HepG2 (cell line): ENCODE measurements at regions not wholly inside any gene's neighbourhood (a gene's known extent, or its start where the extent isn't known, plus 50 kb on each side); places are given as distances from the start of the nearest gene placed in this dataset.

Experiments
- ATAC-seq: fragments of 200-7000 bp; cut with Tn5 transposase; 3 replicates; pipeline ENCODE4 v1.9.1; 2020; ENCODE audit warnings: mild to moderate bottlenecking, moderate library complexity
- BruUV-seq: library from RNA; stranded (reverse); fragments of 400-500 nt; replicated peaks from 2 replicates; lab custom pipeline; 2021; lab: Mats Ljungman, UMichigan
- CTCF ChIA-PET: fragments of 300-600 bp; formaldehyde crosslinking; extraction: SDS; loops from one replicate; lab custom pipeline; 2021; ENCODE audit warnings: low total read pairs, inconsistent platforms, low intra/inter-chr PET ratio; lab: Yijun Ruan, JAX
- POLR2A ChIA-PET: fragments of 350-600 bp; sonication (Branson Sonifier 250); formaldehyde crosslinking; loops from one replicate; lab custom pipeline; 2020; ENCODE audit warnings: antibody characterized with exemption, inconsistent platforms; lab: Yijun Ruan, JAX
- DNase-seq: peaks from one replicate; pipeline ENCODE4 v3.0.0-alpha.2; 2015; ENCODE audit warnings: low spot score
- FAIRE-seq: peaks from 3 replicates; lab custom pipeline; 2011; peaks lifted over from hg19 to GRCh38; lab: Jason Lieb, UNC
- H2AFZ ChIP-seq: one replicate; pipeline ENCODE4 v1.6.1; 2011; ENCODE audit warnings: low read length, inconsistent platforms
- H3K27ac ChIP-seq: fragments of 300-600 bp; 3 replicates; pipeline ENCODE4 v1.8.0; 2011; ENCODE audit warnings: mixed run types, mild to moderate bottlenecking, mixed read lengths, low read length, inconsistent platforms; ENCODE audit not compliant: insufficient read depth; ENCODE audit errors: extremely low read length
- H3K27me3 ChIP-seq, 2 experiments: fragments of 200-600 bp in 1 of 2; 2 replicates in 1 of 2; 3 replicates in 1 of 2; pipeline versions ENCODE4 v1.6.0 to v1.8.0; 2011; ENCODE audit warnings: low read length in 2 of 2, mild to moderate bottlenecking in 2 of 2, moderate library complexity in 2 of 2, inconsistent platforms in 1 of 2; ENCODE audit not compliant: insufficient read depth in 2 of 2, control insufficient read depth in 1 of 2
- H3K36me3 ChIP-seq, 2 experiments: fragments of 200-600 bp in 1 of 2; replicated peaks in 1 of 2; 2 replicates in 1 of 2; 3 replicates in 1 of 2; pipeline versions ENCODE4 v1.5.1 to v1.8.0; 2011; ENCODE audit warnings: low read length in 2 of 2, inconsistent platforms in 1 of 2; ENCODE audit not compliant: insufficient read depth in 2 of 2, control insufficient read depth in 1 of 2
- H3K4me1 ChIP-seq: 2 replicates; pipeline ENCODE4 v1.5.1; 2012; ENCODE audit warnings: low read length, inconsistent platforms; ENCODE audit not compliant: insufficient read depth
- H3K4me2 ChIP-seq: 2 replicates; pipeline ENCODE4 v1.6.0; 2011; ENCODE audit warnings: low read depth, low read length, inconsistent platforms
- H3K4me3 ChIP-seq, 3 experiments: fragments of 200-600 bp in 1 of 3; sonication (generic), shearing (Covaris generic) in 1 of 3; replicated peaks in 1 of 3; 2 replicates each; pipeline ENCODE4 v1.5.1; 2011 to 2016; ENCODE audit warnings: low read length in 3 of 3, inconsistent platforms in 2 of 3, low read depth in 2 of 3, mild to moderate bottlenecking in 2 of 3, control low read depth in 1 of 3, mixed read lengths in 1 of 3; ENCODE audit not compliant: insufficient read depth in 1 of 3
- H3K79me2 ChIP-seq: one replicate; pipeline ENCODE4 v1.6.1; 2011; ENCODE audit warnings: low read length, inconsistent platforms; ENCODE audit not compliant: insufficient read depth
- H3K9ac ChIP-seq: 2 replicates; pipeline ENCODE4 v1.6.0; 2011; ENCODE audit warnings: mild to moderate bottlenecking, low read depth, low read length, inconsistent platforms; ENCODE audit not compliant: insufficient read depth
- H3K9me3 ChIP-seq: 2 replicates; pipeline ENCODE4 v1.5.1; 2012; ENCODE audit warnings: mild to moderate bottlenecking, low read length
- H4K20me1 ChIP-seq: 2 replicates; pipeline ENCODE4 v1.6.0; 2011; ENCODE audit warnings: inconsistent platforms, mild to moderate bottlenecking, low read length, moderate library complexity; ENCODE audit not compliant: insufficient read depth
- MAFF ChIP-seq: IDR thresholded peaks from 2 replicates; pipeline ENCODE4 v1.6.1; 2011; ENCODE audit warnings: low read depth, low read length, improper control_type of control experiment
- MAFK ChIP-seq, 2 experiments: IDR thresholded peaks in 1 of 2; conservative IDR thresholded peaks in 1 of 2; 2 replicates each; pipeline ENCODE4 v1.6.1; 2011; ENCODE audit warnings: improper control_type of control experiment in 2 of 2, low read length in 2 of 2
- NKX3-1 ChIP-seq: sonication (generic); formaldehyde crosslinking; IDR thresholded peaks from 2 replicates; pipeline ENCODE4 v1.5.0; 2020; ENCODE audit warnings: missing genetic modification reagents
- NPAS2 ChIP-seq: sonication (generic); formaldehyde crosslinking; IDR thresholded peaks from 2 replicates; pipeline ENCODE4 v1.8.0; 2022; ENCODE audit warnings: mild to moderate bottlenecking, missing genetic modification reagents, borderline replicate concordance
- ZNF44 ChIP-seq: sonication (generic); formaldehyde crosslinking; IDR thresholded peaks from 2 replicates; pipeline ENCODE4 v1.5.1; 2020; ENCODE audit warnings: mild to moderate bottlenecking, missing genetic modification reagents
- WGBS: methylation state at CpG from one replicate; pipeline ENCODE4 v1.1.6; 2017; ENCODE audit warnings: low lambda C conversion rate; 5-methylcytosine and 5-hydroxymethylcytosine counted together
- in situ Hi-C: cut with HindIII; loops from 2 replicates; pipeline ENCODE4 v1.10.0; 2017; ENCODE audit warnings: low pct_unique_long_range_greater_than_20kb; ENCODE audit not compliant: extremely low pct_ligation_motif_present
- intact Hi-C: fragments of 100-400 bp; cut with micrococcal nuclease; formaldehyde crosslinking; loops from one replicate; pipeline ENCODE4 v1.10.0; 2022; ENCODE audit not compliant: unreplicated experiment
- TF ChIP-seq, protein P1 (sequence below): sonication (generic); formaldehyde crosslinking; IDR thresholded peaks from 2 replicates; pipeline ENCODE4 v1.4.0; 2020; ENCODE audit warnings: missing genetic modification reagents, mild to moderate bottlenecking, borderline replicate concordance

DNA sequence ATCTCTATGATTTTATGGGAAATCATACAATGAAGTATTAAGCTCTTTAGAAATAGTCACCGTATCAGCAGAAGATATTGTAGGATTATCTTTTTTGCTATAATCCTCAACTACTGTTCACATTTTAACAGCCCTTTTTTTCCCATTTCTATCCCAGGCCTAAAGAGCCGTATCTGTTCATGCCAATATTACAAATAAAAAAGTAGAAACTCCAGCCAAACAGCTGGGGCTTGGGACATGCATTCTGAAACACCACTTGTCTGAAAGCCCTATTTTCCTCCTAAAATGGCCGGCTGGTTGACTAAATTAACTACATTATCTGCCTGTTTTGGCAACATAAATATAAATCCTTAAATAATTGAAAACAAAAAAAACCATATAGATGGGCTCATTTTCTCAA lies 477.8 kb downstream of the CDH2 start:
- Histone ChIP-seq H3K79me2 (no peaks in the 10 kb centered on the region), H3K36me3 (no peaks in the 10 kb centered on the region), H3K27me3 (0 out of 5 replicates have a peak, but pooled peaks cover 0 to 3% of the 10 kb centered on the region in 2 experiments), H4K20me1 (no peaks in the 10 kb centered on the region), H3K9ac (no peak overlapping the region), H3K4me1 (no peaks in the 10 kb centered on the region), H3K9me3 (no peaks in the 10 kb centered on the region), H3K27ac (no peak overlapping the region), H3K4me2 (no peak overlapping the region), H2AFZ (no peak overlapping the region), H3K4me3 (no peak overlapping the region)
- DNase-seq (no peak), ATAC-seq (no peak), FAIRE-seq (no peak)
- TF ChIP-seq, protein P1, sequence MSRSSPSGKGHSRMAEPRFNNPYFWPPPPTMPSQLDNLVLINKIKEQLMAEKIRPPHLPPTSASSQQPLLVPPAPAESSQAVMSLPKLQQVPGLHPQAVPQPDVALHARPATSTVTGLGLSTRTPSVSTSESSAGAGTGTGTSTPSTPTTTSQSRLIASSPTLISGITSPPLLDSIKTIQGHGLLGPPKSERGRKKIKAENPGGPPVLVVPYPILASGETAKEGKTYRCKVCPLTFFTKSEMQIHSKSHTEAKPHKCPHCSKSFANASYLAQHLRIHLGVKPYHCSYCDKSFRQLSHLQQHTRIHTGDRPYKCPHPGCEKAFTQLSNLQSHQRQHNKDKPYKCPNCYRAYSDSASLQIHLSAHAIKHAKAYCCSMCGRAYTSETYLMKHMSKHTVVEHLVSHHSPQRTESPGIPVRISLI (CRISPR knock-in tag), result no peak
- TF ChIP-seq ZNF44 (CRISPR knock-in tag), result no peak
- no peak for TF ChIP-seq NKX3-1 (CRISPR knock-in tag)
- no TSS peak for BruUV-seq
- ChIA-PET POLR2A (no interaction called here), CTCF (no interaction called here)
- 17% methylated on average over 3 of the region's 3 CpGs for WGBS
- intact Hi-C loops (no loop called here), in situ Hi-C loops (loop anchor here (25.0 kb wide), 1 partner anchor 488 kb away; the partner anchor contains the start of gene CDH2)

DNA sequence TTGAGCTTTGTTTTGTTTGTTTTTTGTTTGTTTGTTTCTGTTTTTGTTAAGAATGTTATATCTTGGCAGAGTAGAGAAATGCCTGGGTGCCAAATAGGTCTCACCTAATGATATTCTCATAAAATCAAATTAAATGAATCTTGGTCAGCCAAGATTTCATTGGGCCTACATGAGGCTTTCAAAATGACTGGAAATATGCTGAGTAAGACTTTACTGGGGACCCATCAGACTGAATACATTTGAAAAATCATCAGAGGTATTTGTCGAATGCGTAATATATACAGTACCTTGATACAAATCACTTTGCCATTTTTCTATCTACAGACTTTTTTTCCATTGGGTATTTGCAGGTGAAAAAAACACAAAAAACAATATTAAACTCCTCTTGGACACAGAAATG lies 480.8 kb downstream of the CDH2 start:
- CTCF ChIA-PET, result no interaction called here
- H3K9me3 ChIP-seq, result no peaks in the 10 kb centered on the region
- H3K4me3 ChIP-seq, result no peak overlapping the region
- no peaks in the 10 kb centered on the region for H3K79me2 ChIP-seq
- no peak overlapping the region for H3K9ac ChIP-seq
- DNase-seq (no peak), FAIRE-seq (no peak), ATAC-seq (no peak)
- H2AFZ ChIP-seq, result no peak overlapping the region
- no peaks in the 10 kb centered on the region for H3K36me3 ChIP-seq
- H3K27me3 ChIP-seq, result no peaks in the 10 kb centered on the region
- POLR2A ChIA-PET, result no interaction called here
- TF ChIP-seq MAFF, result peak; percentile 94
- TF ChIP-seq NPAS2 (CRISPR knock-in tag), result no peak
- peak; percentile 87 to 95 for TF ChIP-seq MAFK (conservative IDR thresholded peaks at IDR 0.05 in 1 of 2, IDR thresholded peaks at IDR 0.05 in 1 of 2; ENCODE audit: low read length in 2 of 2)
- intact Hi-C loops (no loop called here), in situ Hi-C loops (loop anchor here (25.0 kb wide), 1 partner anchor 491 kb away; the partner anchor contains the start of gene CDH2)
- no peak overlapping the region for H3K27ac ChIP-seq
- H3K4me1 ChIP-seq, result no peaks in the 10 kb centered on the region
- no peak overlapping the region for H3K4me2 ChIP-seq
- no TSS peak for BruUV-seq
- no peaks in the 10 kb centered on the region for H4K20me1 ChIP-seq
- WGBS, result 78% methylated on average over 2 of the region's 2 CpGs
